Gastroesophageal sphincter (tissue), 3 donors: ENCODE measurements at regions not wholly inside any gene's neighbourhood (a gene's known extent, or its start where the extent isn't known, plus 50 kb on each side); places are given as distances from the start of the nearest gene placed in this dataset.

Experiments
- POLR2A ChIP-seq, 2 donors: fragments of 450-650 bp; IDR thresholded peaks; one replicate each; pipeline ENCODE4 v1.6.1; 2017; ENCODE audit warnings: antibody characterized with exemption in 2 of 2, mild to moderate bottlenecking in 2 of 2, moderate library complexity in 1 of 2
- TF ChIP-seq, protein P1 (sequence below), 4 experiments: fragments of 200-600 bp in 2 of 4; fragments of 450-650 bp in 2 of 4; sonication (generic) in 1 of 4; IDR thresholded peaks; one replicate each; pipeline ENCODE4 v1.5.1; 2017 to 2019; ENCODE audit warnings: antibody characterized with exemption in 4 of 4, mild to moderate bottlenecking in 2 of 4, moderate library complexity in 2 of 4

DNA sequence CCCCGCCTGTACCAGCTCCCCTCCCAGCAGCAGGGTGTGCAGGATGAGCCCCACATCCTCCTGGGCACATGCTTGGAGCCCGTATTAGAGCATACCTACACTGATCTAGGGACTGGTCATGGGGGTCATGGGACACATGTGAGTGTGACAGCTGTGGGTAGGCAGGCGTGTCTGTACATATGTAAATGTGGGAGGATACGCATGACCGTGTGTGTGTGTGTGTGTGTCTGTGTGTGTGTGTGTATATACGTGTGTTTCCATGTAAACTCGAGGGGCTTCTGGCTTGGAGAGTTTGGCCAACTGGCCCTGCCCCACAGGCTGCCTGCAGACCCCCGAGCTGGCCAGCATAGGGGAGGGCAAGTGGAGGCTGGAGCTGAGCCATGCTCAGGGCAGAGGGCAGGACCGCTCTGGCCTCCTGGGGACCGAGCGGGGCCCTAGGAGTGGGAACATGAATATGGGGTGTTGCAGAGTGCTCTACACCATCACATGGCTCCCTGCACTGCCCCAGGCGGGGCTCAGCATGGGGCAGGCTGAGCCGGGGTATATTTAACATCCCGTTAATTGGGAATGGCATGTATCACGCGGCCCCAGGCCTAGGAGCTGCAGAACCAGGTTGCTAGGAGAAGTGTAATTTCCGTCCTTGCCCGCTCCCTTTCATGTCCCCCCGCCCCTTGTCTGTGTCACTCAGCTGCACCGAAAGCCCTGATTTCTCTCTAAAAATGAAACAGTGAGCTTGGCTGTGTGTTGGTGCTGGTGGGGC, 152.7 kb upstream of the PCBD1 start:
- TF ChIP-seq, protein P1, sequence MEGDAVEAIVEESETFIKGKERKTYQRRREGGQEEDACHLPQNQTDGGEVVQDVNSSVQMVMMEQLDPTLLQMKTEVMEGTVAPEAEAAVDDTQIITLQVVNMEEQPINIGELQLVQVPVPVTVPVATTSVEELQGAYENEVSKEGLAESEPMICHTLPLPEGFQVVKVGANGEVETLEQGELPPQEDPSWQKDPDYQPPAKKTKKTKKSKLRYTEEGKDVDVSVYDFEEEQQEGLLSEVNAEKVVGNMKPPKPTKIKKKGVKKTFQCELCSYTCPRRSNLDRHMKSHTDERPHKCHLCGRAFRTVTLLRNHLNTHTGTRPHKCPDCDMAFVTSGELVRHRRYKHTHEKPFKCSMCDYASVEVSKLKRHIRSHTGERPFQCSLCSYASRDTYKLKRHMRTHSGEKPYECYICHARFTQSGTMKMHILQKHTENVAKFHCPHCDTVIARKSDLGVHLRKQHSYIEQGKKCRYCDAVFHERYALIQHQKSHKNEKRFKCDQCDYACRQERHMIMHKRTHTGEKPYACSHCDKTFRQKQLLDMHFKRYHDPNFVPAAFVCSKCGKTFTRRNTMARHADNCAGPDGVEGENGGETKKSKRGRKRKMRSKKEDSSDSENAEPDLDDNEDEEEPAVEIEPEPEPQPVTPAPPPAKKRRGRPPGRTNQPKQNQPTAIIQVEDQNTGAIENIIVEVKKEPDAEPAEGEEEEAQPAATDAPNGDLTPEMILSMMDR (IDR thresholded peaks at IDR 0.05), result no peak
- no peak for TF ChIP-seq POLR2A (IDR thresholded peaks at IDR 0.05)
